Right renal cortex interstitium (tissue), 3 donors: ENCODE measurements at regions not wholly inside any gene's neighbourhood (a gene's known extent, or its start where the extent isn't known, plus 50 kb on each side); places are given as distances from the start of the nearest gene placed in this dataset.
"Not testable (repeated sequence)": the region's sequence is repeated elsewhere in the genome, so short reads cannot be mapped to it uniquely, and the experiment has no call there.

Experiments
- DNase-seq, 3 donors: peaks; one replicate each; pipeline ENCODE4 v3.0.0-alpha.2; 2013; ENCODE audit warnings: low read depth in 3 of 3, low spot score in 2 of 3

- no peak for DNase-seq
Measured at GRCh38 chr10:114872519-114873087, 51.0 kb downstream of the FHIP2A start.

- DNase-seq = no peak
Measured at GRCh38 chr10:114874827-114875411, 53.3 kb downstream of the FHIP2A start.

GRCh38 chr10:114875590-114876081 is 54.1 kb downstream of the FHIP2A start:
- DNase-seq = not testable (repeated sequence)

GRCh38 chr10:114876169-114876568 is 54.6 kb downstream of the FHIP2A start:
- DNase-seq = no peak

GRCh38 chr10:114876602-114877300 is 55.2 kb downstream of the FHIP2A start:
- DNase-seq = peak in 1 of 3 donors; percentile 54

GRCh38 chr10:114877301-114877644 is 55.7 kb downstream of the FHIP2A start:
- no peak for DNase-seq

GRCh38 chr10:114879093-114879492 is 57.5 kb downstream of the FHIP2A start:
- no peak for DNase-seq

GRCh38 chr10:114879541-114880158 is 58.1 kb downstream of the FHIP2A start:
- DNase-seq = no peak

- DNase-seq = peak in 2 of 3 donors; percentile 67 to 72
Measured at GRCh38 chr10:114881417-114881816, 56.6 kb upstream of the TRUB1 start.

GRCh38 chr10:114881901-114882300 is 56.1 kb upstream of the TRUB1 start:
- no peak for DNase-seq

GRCh38 chr10:114885443-114885842 is 52.6 kb upstream of the TRUB1 start:
- no peak for DNase-seq
